Mammary epithelial cell (primary cell): ENCODE measurements at regions not wholly inside any gene's neighbourhood (a gene's known extent, or its start where the extent isn't known, plus 50 kb on each side); places are given as distances from the start of the nearest gene placed in this dataset.
"Not testable (repeated sequence)": the region's sequence is repeated elsewhere in the genome, so short reads cannot be mapped to it uniquely, and the experiment has no call there.

ENCODE experiments used
- EZH2 ChIP-seq: IDR thresholded peaks from 2 replicates; pipeline ENCODE4 v1.6.1; 2012; ENCODE audit warnings: low read length, inconsistent platforms, borderline replicate concordance
- TF ChIP-seq, protein P1 (sequence below), 2 donors: IDR thresholded peaks in 1 of 2; conservative IDR thresholded peaks in 1 of 2; 2 replicates each; pipeline ENCODE4 v1.5.1; 2011 to 2012; ENCODE audit warnings: inconsistent platforms in 2 of 2, low read length in 2 of 2, mild to moderate bottlenecking in 2 of 2, control low read depth in 1 of 2, low read depth in 1 of 2; ENCODE audit not compliant: insufficient read depth in 1 of 2; ENCODE audit errors: extremely low read depth in 1 of 2

DNA sequence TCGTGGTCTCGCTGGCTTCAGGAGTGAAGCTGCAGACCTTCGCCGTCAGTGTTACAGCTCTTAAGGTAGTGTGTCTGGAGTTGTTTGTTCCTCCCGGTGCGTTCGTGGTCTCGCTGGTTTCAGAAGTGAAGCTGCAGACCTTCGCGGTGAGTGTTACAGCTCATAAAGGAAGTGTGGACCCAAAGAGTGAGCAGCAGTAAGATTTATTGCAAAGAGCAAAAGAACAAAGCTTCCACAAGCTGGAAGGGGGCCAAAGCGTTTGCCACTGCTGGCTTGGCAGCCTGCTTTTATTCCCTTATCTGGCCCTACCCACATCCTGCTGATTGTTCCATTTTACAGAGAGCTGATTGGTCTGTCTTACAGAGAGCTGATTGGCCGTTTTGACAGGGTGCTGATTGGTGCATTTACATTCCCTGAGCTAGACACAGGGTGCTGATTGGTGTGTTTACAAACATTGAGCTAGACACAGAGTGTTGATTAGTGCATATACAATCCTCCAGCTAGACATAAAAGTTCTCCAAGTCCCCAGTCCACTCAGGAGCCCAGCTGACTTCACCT, 1256.0 kb downstream of the STIM2 start:
- TF ChIP-seq, protein P1, sequence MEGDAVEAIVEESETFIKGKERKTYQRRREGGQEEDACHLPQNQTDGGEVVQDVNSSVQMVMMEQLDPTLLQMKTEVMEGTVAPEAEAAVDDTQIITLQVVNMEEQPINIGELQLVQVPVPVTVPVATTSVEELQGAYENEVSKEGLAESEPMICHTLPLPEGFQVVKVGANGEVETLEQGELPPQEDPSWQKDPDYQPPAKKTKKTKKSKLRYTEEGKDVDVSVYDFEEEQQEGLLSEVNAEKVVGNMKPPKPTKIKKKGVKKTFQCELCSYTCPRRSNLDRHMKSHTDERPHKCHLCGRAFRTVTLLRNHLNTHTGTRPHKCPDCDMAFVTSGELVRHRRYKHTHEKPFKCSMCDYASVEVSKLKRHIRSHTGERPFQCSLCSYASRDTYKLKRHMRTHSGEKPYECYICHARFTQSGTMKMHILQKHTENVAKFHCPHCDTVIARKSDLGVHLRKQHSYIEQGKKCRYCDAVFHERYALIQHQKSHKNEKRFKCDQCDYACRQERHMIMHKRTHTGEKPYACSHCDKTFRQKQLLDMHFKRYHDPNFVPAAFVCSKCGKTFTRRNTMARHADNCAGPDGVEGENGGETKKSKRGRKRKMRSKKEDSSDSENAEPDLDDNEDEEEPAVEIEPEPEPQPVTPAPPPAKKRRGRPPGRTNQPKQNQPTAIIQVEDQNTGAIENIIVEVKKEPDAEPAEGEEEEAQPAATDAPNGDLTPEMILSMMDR (conservative IDR thresholded peaks at IDR 0.05 in 1 of 2, IDR thresholded peaks at IDR 0.05 in 1 of 2; ENCODE audit: extremely low read depth in 1 of 2, insufficient read depth in 1 of 2, low read depth in 1 of 2, low read length in 2 of 2) = not testable (repeated sequence)
- TF ChIP-seq EZH2 = not testable (repeated sequence)
